ENCODE measurements at regions not wholly inside any gene's neighbourhood (a gene's known extent, or its start where the extent isn't known, plus 50 kb on each side); places are given as distances from the start of the nearest gene placed in this dataset.
"Not testable (repeated sequence)": the region's sequence is repeated elsewhere in the genome, so short reads cannot be mapped to it uniquely, and the experiment has no call there.

- Histone ChIP-seq H3K36me3 (ENCODE audit: insufficient read depth in 1 of 2, low read depth in 1 of 2) (no peaks in the 10 kb centered on the region), H3K4me1 (no peaks in the 10 kb centered on the region), H3K27me3 (ENCODE audit: insufficient read depth in 3 of 3, low read length in 2 of 3) (peaks cover 0 to 6% (median 2%) of the 10 kb centered on the region in 3 donors), H3K9me3 (no peaks in the 10 kb centered on the region), H3K4me3 (no peak overlapping the region), H3K27ac (no peak overlapping the region)
- no peak for ATAC-seq
- no peak for DNase-seq
- intact Hi-C loops (cut with DNase I): no loop called here
- 44 to 59% (median 52%) methylated on average over 8 of the region's 8 CpGs for WGBS, 3 donors
- TF ChIP-seq CTCF (IDR thresholded peaks at IDR 0.05): no peak
Measured at GRCh38 chr14:106058342-106058741, 532.0 kb downstream of the TMEM121 start.

- no peaks in the 10 kb centered on the region for H3K4me1 ChIP-seq
- peaks cover 0 to 8% (median 6%) of the 10 kb centered on the region in 3 donors for H3K27me3 ChIP-seq (ENCODE audit: insufficient read depth in 3 of 3, low read length in 2 of 3)
- ATAC-seq: no peak
- H3K27ac ChIP-seq: no peak overlapping the region
- WGBS, 3 donors: 55 to 67% (median 58%) methylated on average over 3 of the region's 3 CpGs
- H3K9me3 ChIP-seq: no peaks in the 10 kb centered on the region
- no peaks in the 10 kb centered on the region for H3K36me3 ChIP-seq (ENCODE audit: insufficient read depth in 1 of 2, low read depth in 1 of 2)
- DNase-seq: no peak
- intact Hi-C loops (cut with DNase I): no loop called here
- H3K4me3 ChIP-seq: no peak overlapping the region
- TF ChIP-seq CTCF (IDR thresholded peaks at IDR 0.05): no peak
Measured at GRCh38 chr14:106060276-106060975, 534.0 kb downstream of the TMEM121 start.

GRCh38 chr14:106061877-106062500 is 535.6 kb downstream of the TMEM121 start:
- DNase-seq; H3K9me3 ChIP-seq; H3K27me3 ChIP-seq (ENCODE audit: insufficient read depth in 3 of 3, low read length in 2 of 3); H3K4me1 ChIP-seq; H3K36me3 ChIP-seq (ENCODE audit: insufficient read depth in 1 of 2, low read depth in 1 of 2); H3K27ac ChIP-seq; ATAC-seq; H3K4me3 ChIP-seq; intact Hi-C loops (cut with DNase I): not testable (repeated sequence)
- 32 to 55% (median 39%) methylated on average over 12 of the region's 12 CpGs for WGBS, 3 donors

- Histone ChIP-seq H3K27ac (no peak overlapping the region), H3K4me3 (no peak overlapping the region), H3K9me3 (no peaks in the 10 kb centered on the region), H3K27me3 (ENCODE audit: insufficient read depth in 3 of 3, low read length in 2 of 3) (peaks cover 0 to 8% (median 6%) of the 10 kb centered on the region in 3 donors), H3K4me1 (no peaks in the 10 kb centered on the region), H3K36me3 (ENCODE audit: insufficient read depth in 1 of 2, low read depth in 1 of 2) (no peaks in the 10 kb centered on the region)
- ATAC-seq (no peak), DNase-seq (no peak)
- intact Hi-C loops (cut with DNase I): no loop called here
- no peak for TF ChIP-seq CTCF (IDR thresholded peaks at IDR 0.05)
- WGBS, 3 donors: 58 to 65% (median 59%) methylated on average over 4 of the region's 4 CpGs
Measured at GRCh38 chr14:106062502-106063272, 536.3 kb downstream of the TMEM121 start.

GRCh38 chr14:106067935-106068334 is 541.6 kb downstream of the TMEM121 start:
- intact Hi-C loops (cut with DNase I): no loop called here
- TF ChIP-seq CTCF (IDR thresholded peaks at IDR 0.05): no peak
- 50 to 80% (median 77%) methylated on average over 2 of the region's 2 CpGs for WGBS, 3 donors
- no peak for DNase-seq
- no peaks in the 10 kb centered on the region for H3K36me3 ChIP-seq (ENCODE audit: insufficient read depth in 1 of 2, low read depth in 1 of 2)
- H3K4me1 ChIP-seq: no peaks in the 10 kb centered on the region
- H3K27me3 ChIP-seq (ENCODE audit: insufficient read depth in 3 of 3, low read length in 2 of 3): peaks cover 0 to 7% (median 4%) of the 10 kb centered on the region in 3 donors
- no peak for ATAC-seq
- H3K27ac ChIP-seq: no peak overlapping the region
- no peaks in the 10 kb centered on the region for H3K9me3 ChIP-seq
- H3K4me3 ChIP-seq: no peak overlapping the region
